ENCODE measurements at regions not wholly inside any gene's neighbourhood (a gene's known extent, or its start where the extent isn't known, plus 50 kb on each side); places are given as distances from the start of the nearest gene placed in this dataset.

GRCh38 chr15:36483409-36483808 is 96.0 kb upstream of the CDIN1 start:
- no peak for TF ChIP-seq CTCF (conservative IDR thresholded peaks at IDR 0.05)
- H3K27ac ChIP-seq = no peak overlapping the region

- no peak for TF ChIP-seq CTCF (conservative IDR thresholded peaks at IDR 0.05)
- H3K27ac ChIP-seq = no peak overlapping the region
Measured at GRCh38 chr15:36484038-36484778, 95.2 kb upstream of the CDIN1 start.

GRCh38 chr15:36491912-36492311 is 87.5 kb upstream of the CDIN1 start:
- H3K27ac ChIP-seq = no peak overlapping the region
- no peak for TF ChIP-seq CTCF (conservative IDR thresholded peaks at IDR 0.05)

- no peak overlapping the region for H3K27ac ChIP-seq
- no peak for TF ChIP-seq CTCF (conservative IDR thresholded peaks at IDR 0.05)
Measured at GRCh38 chr15:36495456-36495991, 83.9 kb upstream of the CDIN1 start.

GRCh38 chr15:36497901-36498300 is 81.5 kb upstream of the CDIN1 start:
- no peak overlapping the region; the same call in 1 of the 2 replicates for H3K27ac ChIP-seq
- TF ChIP-seq CTCF (conservative IDR thresholded peaks at IDR 0.05) = no peak

- H3K27ac ChIP-seq = no peak overlapping the region; the same call in 1 of the 2 replicates
Measured at GRCh38 chr15:36498401-36498800, 81.0 kb upstream of the CDIN1 start.

GRCh38 chr15:36498916-36499315 is 80.5 kb upstream of the CDIN1 start:
- TF ChIP-seq CTCF (conservative IDR thresholded peaks at IDR 0.05) = no peak

More at GRCh38 chr15:36498401-36498800, 81.0 kb upstream of the CDIN1 start:
- no peak for TF ChIP-seq CTCF (conservative IDR thresholded peaks at IDR 0.05)

More at GRCh38 chr15:36498916-36499315, 80.5 kb upstream of the CDIN1 start:
- no peak overlapping the region; the same call in 1 of the 2 replicates for H3K27ac ChIP-seq
